GM19468 (cell line): ENCODE measurements at regions not wholly inside any gene's neighbourhood (a gene's known extent, or its start where the extent isn't known, plus 50 kb on each side); places are given as distances from the start of the nearest gene placed in this dataset.

ENCODE experiments used
- ATAC-seq: cut with Tn5 transposase; IDR thresholded peaks from one replicate; pipeline ENCODE4 v1.9.1; 2021; ENCODE audit warnings: mild to moderate bottlenecking, moderate library complexity, moderate number of reproducible peaks; ENCODE audit not compliant: unreplicated experiment; ENCODE audit errors: extremely low read depth

GRCh38 chr10:60574388-60574787, 184.7 kb upstream of the ANK3 start:
- ATAC-seq: no peak

DNA sequence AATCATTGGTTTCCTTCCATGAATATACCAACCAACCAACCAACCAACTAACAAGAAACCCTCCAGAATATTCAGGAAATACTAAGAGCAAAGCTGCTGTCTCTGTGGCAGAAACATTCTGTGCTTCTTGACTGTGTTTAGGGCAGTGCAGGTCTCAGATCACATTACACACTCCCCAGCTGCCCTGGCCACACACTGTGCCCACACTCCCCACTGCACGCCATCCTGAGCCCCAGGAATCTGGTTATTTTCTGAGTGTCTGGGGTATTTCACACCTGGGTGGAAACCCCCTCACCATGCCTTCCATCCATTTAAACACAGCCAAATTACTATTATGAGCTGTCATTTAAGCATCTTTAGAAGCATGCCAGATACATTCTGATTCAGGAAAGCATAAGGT, 183.7 kb upstream of the ANK3 start:
- ATAC-seq: peak; percentile 57

DNA sequence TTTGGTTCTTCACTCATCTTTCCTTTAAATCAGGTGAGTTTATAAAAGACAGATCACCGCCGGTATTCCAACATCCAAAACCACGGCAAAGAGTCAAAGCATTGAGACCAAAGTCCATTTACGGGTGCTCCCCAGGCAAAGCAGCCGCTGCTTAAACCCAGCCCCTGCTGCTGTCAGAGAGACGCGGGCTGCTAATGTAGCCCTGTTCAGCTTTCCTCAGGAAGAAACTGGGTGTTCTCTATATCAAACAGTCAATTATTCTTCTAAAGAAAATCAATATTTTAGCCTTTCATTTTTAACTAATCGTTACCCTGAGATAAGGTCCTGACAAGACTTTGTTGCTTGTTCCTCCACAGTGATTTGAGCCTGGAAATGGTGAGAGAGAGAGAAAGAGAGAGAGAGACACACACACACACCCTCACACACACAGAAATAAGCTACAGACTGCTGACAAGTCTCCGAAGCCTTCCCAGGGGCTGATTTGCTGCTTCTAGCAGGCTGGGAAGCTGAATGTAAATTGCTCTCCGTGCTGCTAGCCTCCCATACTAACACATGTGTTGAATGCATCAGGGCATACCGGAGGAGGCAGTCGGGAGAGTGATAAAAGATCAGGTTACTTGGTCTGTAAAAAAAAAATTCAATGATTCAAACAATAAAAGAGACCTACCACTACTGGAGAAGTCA, 183.0 kb upstream of the ANK3 start:
- no peak for ATAC-seq

DNA sequence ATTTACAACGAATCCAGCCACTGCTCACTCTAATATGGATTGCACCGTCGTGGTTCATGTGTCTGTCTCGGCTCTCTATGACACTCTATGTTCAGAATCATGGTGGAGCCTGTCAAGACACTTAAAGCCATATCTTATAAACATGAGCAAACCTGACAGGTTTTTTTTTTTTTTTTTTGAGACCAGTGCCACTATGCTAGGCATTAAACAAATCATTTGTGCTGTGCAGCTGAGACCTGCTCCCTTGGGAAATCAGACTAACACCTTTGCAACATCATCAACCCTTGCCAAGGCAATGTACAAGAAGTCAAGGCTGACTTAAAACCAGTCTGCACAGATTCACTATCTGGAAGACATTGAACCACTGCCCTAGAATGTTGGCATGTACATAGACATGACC, 181.2 kb upstream of the ANK3 start:
- ATAC-seq: no peak

DNA sequence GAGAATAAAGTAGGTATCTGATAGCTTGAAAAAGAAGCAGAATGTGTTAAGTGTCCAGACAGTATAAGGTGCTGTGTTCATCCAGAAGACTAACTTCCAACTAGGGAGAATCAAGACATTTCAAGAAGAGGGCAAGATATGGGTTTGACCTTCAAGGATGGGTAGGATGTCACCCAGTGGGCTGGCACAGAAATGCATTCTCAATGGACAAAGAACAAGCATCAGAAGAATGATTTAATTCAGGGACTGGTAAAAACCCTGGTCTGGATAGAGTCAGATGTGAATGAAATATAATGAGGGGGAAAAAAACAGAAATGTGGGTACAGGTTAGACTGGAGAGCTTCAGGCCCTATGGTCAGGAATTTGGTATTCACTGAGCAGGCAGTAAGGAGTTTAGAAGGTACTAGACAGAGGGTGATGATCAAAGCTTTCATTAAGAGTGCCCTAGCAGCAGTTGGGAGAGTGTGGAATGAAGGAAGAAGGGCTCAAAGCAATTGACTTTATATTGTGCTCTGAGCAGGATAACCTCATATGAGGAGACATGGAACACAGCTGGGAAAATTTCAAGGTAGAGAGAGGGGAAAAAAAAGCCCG, 180.7 kb upstream of the ANK3 start:
- no peak for ATAC-seq

DNA sequence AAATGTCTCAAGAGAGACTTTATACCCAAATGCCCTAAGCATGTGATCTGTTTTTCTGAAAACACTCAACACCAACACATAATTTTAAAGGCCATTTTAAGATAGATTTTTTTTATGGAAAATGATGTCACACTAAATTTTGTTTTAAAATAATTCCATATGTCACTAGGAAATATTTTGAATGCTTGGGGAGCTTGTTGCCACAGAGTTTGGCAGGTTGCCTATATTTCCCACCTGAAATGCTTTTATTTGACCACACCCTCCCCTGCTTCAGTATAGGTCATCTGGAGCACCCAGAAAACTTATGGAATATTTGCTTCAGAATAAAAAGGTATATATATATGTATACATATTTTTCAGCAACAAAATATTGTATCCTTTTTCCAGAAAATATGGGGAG, 180.0 kb upstream of the ANK3 start:
- ATAC-seq: no peak

- no peak for ATAC-seq
Measured at GRCh38 chr10:60566096-60566495, 176.4 kb upstream of the ANK3 start.

DNA sequence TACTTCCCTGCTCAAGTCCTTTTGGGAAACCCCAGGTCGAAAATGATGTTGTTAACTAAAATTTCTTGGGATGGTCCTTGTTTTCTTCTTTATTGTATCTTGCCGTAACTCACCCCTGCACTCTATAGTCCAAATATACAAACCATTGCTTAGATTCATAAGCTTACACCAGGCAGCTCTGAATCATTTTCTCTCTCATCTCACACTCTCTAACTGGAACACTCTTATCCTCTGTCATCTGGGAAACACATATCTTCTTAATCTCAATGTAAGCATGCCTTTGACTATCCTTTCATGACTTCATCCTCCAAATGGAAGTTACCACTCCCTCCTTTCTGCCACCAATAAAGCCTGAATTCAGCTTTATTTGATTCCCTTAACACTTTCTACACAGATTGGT, 175.8 kb upstream of the ANK3 start:
- ATAC-seq: no peak

DNA sequence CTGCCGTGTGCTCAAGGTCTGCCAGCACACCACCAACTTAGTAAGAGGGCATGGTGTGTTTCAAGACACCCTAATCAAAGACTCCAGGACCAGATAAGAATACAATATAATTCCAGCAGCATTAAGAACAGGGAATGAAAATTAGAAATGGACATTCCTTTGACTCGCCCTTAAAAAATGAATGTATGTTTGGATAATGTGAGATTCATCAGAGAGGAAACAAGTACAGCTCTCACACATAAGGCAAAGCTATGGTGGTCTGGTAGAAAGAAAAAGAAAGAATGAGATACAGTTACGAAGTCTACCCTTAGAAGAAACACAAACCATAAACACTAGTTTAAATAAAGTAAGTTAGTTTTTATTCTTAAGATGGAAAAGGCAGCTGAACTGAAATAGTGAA, 174.8 kb upstream of the ANK3 start:
- ATAC-seq: no peak

- no peak for ATAC-seq
Measured at GRCh38 chr10:60560451-60560850, 170.8 kb upstream of the ANK3 start.

DNA sequence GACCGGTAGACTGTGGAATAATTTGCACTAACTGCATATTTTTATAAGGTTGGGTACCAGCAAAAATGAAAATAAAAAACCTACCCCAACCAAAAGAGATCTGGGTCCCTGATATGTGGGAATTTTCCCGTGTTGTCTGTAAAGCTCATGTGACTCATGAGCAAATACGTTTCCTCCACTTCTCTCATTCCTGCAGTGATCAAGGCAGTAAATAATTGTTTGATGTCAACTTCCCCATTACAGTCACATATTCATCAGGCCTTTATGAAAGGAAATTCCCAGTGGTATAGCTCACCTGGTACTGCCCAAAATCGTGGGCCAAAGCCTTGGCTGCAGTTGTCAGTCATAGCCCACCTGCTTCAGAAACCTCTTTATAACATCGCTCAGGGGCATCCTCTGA, 166.0 kb upstream of the ANK3 start:
- ATAC-seq: no peak

DNA sequence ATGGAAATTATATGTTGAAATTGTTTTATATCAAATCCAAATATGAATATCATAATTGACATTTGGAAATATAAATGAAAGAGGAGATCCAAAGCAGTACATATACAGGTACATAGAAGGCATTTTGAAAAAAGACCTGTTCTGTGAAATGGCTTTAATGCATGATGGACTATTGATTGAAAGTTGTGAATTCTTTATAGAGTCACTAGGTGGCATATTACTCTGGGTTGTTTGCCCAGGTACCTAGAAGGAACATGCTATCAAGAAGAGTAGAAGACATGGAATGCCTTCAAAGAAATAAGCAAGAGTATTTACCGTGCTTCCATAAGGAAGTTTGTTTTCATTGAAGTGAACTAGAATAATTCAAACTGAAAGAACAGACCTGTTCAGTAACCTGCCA, 160.0 kb upstream of the ANK3 start:
- no peak for ATAC-seq

- no peak for ATAC-seq
Measured at GRCh38 chr10:60542657-60543056, 153.0 kb upstream of the ANK3 start.

DNA sequence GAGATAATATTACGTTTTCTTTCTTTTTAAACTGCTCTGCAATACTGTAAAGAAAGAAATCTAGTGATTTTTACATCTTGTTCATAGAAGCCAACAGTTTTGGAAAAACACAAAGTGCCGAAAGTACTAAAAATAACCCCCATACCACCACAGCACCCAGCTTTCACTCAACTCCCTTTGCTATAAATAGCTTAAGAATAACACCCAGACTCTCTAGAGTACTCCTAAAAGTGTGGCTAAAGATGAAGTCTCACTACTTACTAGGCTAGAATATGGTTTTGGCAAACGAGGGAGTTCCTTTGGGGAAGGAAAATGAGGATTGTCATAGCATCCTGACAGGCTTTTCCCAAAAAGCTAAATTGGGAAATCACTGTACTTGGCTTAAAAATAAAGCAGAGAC, 151.8 kb upstream of the ANK3 start:
- ATAC-seq: no peak

GRCh38 chr10:60537697-60538096, 148.0 kb upstream of the ANK3 start:
- ATAC-seq: no peak

DNA sequence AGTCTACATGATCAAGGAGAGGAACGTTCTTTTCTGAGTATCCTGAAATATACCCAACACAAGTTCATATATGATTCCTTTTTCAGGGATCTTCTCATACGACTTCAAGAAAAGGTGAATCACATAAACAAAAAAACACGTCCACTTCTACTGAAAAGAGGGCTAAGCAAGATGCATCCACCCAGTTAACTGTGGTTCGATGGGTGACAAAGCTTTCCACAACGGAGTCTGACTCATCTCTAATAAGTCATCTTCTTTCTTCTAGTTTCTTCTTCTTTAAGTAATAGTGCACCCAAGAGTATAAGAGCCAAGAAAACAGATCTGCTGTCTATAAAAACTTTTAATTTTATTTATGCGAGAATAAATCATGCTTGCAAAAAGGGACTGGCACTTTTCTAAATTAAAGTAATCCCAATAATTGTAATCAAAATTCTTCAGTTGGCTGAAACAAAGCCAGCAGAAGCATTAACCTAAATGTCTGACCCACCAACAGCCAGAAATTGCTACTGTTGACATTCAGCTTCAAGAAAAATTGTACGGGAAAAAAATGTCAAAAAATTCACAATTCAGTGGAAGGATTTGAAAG, 146.9 kb upstream of the ANK3 start:
- no peak for ATAC-seq

- ATAC-seq: no peak
Measured at GRCh38 chr10:60535427-60535826, 145.8 kb upstream of the ANK3 start.

- no peak for ATAC-seq
Measured at GRCh38 chr10:60534761-60535389, 145.2 kb upstream of the ANK3 start.

DNA sequence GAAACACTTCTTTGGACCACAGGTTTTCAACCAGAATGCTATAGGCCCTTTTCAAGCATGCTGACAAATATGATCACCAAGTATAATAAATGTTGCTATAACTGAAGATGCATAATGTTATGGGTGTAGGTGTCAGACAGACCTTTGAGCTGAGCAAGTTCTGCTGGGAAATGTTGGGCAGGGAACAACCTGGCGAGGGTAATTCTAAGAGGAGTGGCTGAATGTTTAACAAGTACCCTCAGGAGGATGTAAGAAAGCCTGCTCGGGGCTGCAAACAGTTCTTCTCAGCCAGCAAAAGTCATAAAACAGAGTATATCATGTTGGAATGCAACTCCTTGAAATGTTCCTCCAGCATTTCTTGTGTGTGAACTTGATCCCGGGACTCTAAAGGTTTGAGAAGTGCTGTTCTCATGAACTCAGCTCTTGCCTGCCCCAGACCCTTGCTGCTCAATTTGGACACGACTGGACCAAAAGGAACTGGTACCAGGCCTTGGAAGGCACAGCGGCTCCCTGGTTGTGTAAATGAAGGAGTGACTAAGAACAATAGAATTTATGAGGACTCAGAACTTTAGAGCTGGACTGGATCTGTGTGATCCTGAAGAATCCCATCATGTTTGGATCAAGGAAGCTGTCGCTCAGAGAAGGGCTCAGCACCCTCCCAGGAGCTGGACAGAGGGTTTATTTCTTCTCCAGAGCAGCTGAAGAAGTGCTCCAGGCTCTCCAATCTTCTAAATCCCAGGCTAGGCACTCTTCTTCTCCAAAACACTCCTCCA, 143.2 kb upstream of the ANK3 start:
- no peak for ATAC-seq

- ATAC-seq: no peak
Measured at GRCh38 chr10:60531006-60531405, 141.3 kb upstream of the ANK3 start.

- ATAC-seq: no peak
Measured at GRCh38 chr10:60527676-60528075, 138.0 kb upstream of the ANK3 start.
